Neuron (in vitro differentiated cells): ENCODE measurements at regions not wholly inside any gene's neighbourhood (a gene's known extent, or its start where the extent isn't known, plus 50 kb on each side); places are given as distances from the start of the nearest gene placed in this dataset.
"Not testable (repeated sequence)": the region's sequence is repeated elsewhere in the genome, so short reads cannot be mapped to it uniquely, and the experiment has no call there.

Experiments used
- H2AFZ ChIP-seq: one replicate; pipeline ENCODE4 v1.6.1; 2013; ENCODE audit warnings: low read depth, mild to moderate bottlenecking, inconsistent platforms, low read length, moderate library complexity
- H3K27me3 ChIP-seq: one replicate; pipeline ENCODE4 v1.6.1; 2013; ENCODE audit warnings: low read length; ENCODE audit not compliant: insufficient read depth
- H3K36me3 ChIP-seq: one replicate; pipeline ENCODE4 v1.6.1; 2013; ENCODE audit warnings: low read length; ENCODE audit not compliant: insufficient read depth
- H3K4me1 ChIP-seq: one replicate; pipeline ENCODE4 v1.6.1; 2013; ENCODE audit warnings: low read length; ENCODE audit not compliant: insufficient read depth
- H3K4me3 ChIP-seq: 2 replicates; pipeline ENCODE4 v1.5.1; 2013; ENCODE audit warnings: mild to moderate bottlenecking, low read length, moderate library complexity
- H3K9me3 ChIP-seq: one replicate; pipeline ENCODE4 v1.6.1; 2013; ENCODE audit warnings: low read length

DNA sequence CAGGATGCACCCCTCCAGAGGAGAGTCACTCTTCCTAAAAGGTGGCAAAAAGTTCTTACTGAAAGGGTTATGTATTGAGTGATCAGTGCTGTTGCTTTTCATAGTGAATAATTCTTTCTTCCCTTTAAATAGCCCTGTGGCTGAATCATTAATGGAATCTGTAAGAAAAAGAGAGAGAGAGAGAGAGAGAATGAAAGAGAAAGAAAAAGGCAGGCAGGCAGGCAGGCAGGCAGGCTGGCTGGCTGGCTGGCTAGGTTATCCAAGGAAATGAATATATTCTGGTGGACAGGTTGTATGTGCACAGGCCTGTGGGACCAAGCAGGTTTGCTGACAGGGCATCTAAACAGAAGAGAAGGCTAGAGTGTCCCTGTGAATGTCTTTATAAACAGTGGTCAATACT, 100.5 kb downstream of the DLEU7 start:
- Histone ChIP-seq H2AFZ (no peak overlapping the region), H3K27me3 (no peaks in the 10 kb centered on the region)

DNA sequence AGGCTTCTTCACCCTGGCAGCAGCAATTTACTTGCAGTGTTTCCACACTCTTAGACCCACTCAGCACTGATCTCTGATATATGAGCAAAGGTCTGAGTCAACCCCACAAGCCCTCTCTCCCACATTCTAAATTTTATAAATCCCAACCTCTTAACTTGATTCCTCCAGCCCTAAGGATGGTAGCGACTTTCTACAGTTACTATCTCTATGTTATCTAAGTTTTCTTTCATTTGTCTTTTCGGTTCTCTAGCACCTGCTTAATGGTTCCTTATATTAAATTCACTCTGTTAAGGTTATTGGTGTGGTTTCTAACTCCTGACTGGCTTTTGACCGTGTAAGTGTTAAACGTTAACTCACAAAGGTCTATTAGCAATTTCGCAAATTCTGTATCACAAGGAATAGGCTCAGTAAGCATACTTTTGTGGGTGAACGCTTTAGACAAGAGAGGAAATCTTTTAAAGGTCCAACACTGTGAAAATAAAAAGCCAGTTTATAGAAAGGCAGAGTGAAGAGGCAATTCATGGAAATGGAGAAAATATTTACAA, 99.3 kb downstream of the DLEU7 start:
- Histone ChIP-seq H3K36me3 (no peaks in the 10 kb centered on the region), H3K27me3 (no peaks in the 10 kb centered on the region), H2AFZ (no peak overlapping the region), H3K9me3 (no peaks in the 10 kb centered on the region), H3K4me1 (peaks cover 10% of the 10 kb centered on the region), H3K4me3 (no peak overlapping the region)

More for the DNA sequence above, 100.5 kb downstream of the DLEU7 start:
- Histone ChIP-seq H3K9me3 (no peaks in the 10 kb centered on the region), H3K4me3 (no peak overlapping the region), H3K4me1 (peaks cover 8% of the 10 kb centered on the region), H3K36me3 (no peaks in the 10 kb centered on the region)

DNA sequence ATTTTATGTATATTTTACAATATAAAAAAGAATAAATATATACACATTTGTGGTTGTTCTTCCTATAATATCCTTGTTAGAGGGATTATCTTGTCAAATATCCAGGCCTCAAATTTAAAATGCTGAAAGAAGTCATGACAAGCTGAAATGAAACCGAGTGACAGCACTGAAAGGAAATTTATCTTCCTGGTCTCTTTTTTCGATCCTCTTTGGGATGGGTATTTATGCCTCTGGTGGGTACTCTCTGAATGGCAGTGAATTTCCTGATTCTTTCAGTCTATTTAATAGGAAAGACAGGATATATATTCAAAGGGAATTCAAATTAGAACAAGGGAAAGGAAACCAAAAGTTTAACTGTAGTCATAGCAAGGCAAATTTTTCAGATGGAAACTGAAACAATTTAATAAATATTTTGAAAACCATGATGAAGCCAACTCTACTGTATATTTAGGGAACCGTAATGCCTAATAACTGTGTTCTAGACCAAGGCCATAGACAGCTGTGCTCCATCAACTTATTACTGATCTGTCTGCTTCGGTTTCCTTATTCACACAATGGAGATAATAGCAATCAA, 97.9 kb downstream of the DLEU7 start:
- no peaks in the 10 kb centered on the region for H3K36me3 ChIP-seq
- H3K4me3 ChIP-seq = no peak overlapping the region
- H3K27me3 ChIP-seq = no peaks in the 10 kb centered on the region
- no peak overlapping the region for H2AFZ ChIP-seq
- H3K9me3 ChIP-seq = no peaks in the 10 kb centered on the region
- peaks cover 9% of the 10 kb centered on the region for H3K4me1 ChIP-seq

DNA sequence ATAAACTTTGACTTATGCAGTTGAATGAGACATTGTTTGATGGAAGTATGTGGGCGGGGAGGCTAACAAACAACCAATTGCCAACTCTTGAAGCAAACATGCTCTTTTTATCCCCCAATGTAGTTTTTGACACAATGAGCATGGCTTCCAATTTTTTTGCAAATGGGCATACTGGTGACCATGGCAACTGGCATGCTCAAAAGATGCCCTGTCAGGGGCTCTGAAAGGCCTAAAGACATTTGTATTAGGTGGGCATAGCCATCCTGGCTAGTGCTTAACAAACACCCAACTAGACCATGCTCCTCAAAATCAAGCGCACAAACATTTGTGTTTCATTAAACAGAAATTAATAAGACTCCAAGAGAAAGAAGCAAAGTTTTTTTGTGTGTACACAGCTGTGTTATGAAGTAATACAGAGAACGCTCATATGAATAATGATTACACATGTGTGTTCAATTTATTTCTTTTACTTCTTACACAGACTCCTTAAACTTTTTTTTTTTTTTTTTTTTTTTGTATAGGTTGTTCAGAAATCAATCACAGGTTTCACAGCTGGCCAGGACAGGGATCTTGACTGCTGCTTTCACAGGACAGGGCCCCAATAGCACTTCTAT, 95.6 kb downstream of the DLEU7 start:
- no peaks in the 10 kb centered on the region for H3K9me3 ChIP-seq
- H3K27me3 ChIP-seq = no peaks in the 10 kb centered on the region
- H3K36me3 ChIP-seq = no peaks in the 10 kb centered on the region
- peaks cover 9% of the 10 kb centered on the region for H3K4me1 ChIP-seq
- no peak overlapping the region for H2AFZ ChIP-seq
- no peak overlapping the region for H3K4me3 ChIP-seq

DNA sequence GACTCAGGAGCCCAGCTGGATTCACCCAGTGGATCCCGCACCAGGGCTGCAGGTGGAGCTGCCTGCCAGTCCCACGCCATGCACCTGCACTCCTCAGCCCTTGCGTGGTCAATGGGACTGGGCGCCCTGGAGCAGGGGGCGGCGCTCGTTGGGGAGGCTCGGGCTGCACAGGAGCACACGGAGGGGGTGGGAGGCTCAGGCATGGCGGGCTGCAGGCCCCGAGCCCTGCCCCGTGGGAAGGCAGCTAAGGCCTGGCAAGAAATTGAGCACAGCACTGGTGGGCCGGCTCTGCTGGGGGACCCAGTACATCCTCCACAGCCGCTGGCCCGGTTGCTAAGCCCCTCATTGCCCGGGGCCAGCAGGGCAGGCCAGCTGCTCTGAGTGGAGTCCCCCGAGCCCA, 90.3 kb downstream of the DLEU7 start:
- not testable (repeated sequence) for H3K36me3 ChIP-seq, H3K4me1 ChIP-seq, H2AFZ ChIP-seq, H3K4me3 ChIP-seq, H3K27me3 ChIP-seq, H3K9me3 ChIP-seq

DNA sequence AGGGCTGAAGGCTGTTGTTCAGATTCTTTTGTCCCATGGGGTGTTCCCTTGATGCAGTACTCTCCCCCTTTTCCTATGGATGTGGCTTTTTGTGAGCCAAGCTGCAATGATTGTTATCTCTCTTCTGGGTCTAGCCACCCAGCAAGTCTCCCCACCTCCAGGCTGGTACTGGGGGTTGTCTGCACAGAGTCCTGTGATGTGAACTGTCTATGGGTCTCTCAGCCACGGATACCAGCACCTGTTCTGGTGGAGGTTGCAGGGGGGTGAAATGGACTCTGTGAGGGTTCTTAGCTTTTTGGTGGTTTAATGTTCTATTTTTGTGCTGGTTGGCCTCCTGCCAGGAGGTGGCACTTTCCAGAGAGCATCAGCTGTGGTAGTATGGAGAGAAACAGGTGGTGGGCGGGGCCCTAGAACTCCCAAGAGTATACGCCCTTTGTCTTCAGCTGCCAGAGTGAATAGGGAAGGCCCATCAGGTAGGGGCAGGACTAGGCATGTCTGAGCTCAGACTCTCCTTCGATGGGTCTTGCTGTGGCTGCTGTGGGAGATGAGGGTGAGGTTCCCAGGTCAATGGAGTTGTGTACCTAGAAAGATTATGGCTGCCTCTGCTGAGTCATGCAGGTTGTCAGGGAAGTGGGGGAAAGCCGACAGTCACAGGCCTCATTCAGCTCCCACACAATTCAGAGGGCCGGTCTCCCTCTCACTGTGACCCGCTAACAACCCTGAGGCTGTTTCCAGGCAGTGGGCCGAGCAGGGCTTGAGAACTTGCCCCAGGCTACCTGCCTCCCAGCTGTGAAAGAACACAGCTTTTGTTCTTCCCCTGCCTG, 87.4 kb downstream of the DLEU7 start:
- H2AFZ ChIP-seq, H3K4me3 ChIP-seq, H3K27me3 ChIP-seq, H3K9me3 ChIP-seq, H3K4me1 ChIP-seq, H3K36me3 ChIP-seq: not testable (repeated sequence)

DNA sequence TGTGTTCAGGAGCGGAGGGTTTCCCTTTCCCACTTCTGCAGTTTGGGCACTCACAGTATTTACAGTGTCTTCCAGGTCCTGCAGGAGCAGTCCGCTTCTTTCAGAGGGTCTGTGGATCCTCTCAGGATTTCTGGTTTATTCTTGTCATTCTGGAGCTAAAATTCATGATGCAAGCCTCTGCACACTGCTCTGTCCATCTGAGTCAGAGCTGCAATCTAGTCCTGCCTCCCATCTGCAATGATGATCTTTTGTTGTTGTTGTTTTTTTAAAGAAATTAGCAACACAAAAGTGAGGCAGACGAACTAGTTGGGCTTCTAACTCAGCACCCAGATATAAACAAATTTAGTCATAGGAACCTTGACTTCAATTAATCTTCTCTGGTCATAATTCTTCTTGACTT, 86.5 kb downstream of the DLEU7 start:
- Histone ChIP-seq H3K9me3 (no peaks in the 10 kb centered on the region), H3K4me1 (no peaks in the 10 kb centered on the region), H2AFZ (no peak overlapping the region), H3K36me3 (no peaks in the 10 kb centered on the region), H3K4me3 (no peak overlapping the region), H3K27me3 (no peaks in the 10 kb centered on the region)

DNA sequence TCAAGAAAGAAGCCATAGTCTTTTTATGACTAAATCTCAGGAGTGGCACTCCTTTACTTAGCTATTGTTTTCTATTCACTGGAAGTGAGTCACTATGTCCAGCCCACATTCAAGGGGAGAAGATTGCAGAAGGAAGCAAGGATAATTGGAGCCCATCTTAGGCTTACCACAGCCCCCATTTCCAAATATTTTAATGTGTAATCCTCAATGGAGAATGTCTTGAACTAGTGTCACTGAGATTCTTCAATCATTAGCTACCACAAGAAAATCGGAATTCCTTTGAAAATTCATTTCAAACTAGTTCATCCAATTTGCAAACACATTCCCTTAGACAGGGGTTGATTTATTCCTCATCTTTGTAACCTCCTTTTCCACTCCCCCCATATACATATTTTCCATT, 84.7 kb downstream of the DLEU7 start:
- no peak overlapping the region for H2AFZ ChIP-seq
- H3K4me3 ChIP-seq = no peak overlapping the region
- no peaks in the 10 kb centered on the region for H3K36me3 ChIP-seq
- H3K4me1 ChIP-seq = no peaks in the 10 kb centered on the region
- no peaks in the 10 kb centered on the region for H3K9me3 ChIP-seq
- no peaks in the 10 kb centered on the region for H3K27me3 ChIP-seq

DNA sequence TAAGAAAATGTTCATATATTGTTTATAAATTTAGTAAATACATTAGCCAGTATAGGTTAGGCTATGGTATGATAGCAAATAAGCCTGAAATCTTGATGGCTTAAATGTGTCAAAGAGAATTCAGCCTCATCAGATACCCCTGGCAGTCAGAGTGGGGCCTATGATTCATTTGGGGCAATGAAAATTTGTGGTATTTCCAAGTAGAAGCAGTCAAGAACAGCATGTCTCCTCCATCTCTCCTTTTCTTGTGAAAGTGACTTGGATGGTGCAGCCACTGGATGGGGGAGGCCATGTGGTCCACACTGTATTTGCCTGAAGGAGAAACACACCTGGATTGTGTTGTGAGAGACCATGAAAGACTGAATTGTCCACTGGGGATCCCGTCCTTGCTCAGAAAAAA, 82.7 kb downstream of the DLEU7 start:
- Histone ChIP-seq H3K9me3 (no peaks in the 10 kb centered on the region), H3K27me3 (no peaks in the 10 kb centered on the region), H3K36me3 (no peaks in the 10 kb centered on the region), H3K4me1 (no peaks in the 10 kb centered on the region), H3K4me3 (no peak overlapping the region), H2AFZ (no peak overlapping the region)

DNA sequence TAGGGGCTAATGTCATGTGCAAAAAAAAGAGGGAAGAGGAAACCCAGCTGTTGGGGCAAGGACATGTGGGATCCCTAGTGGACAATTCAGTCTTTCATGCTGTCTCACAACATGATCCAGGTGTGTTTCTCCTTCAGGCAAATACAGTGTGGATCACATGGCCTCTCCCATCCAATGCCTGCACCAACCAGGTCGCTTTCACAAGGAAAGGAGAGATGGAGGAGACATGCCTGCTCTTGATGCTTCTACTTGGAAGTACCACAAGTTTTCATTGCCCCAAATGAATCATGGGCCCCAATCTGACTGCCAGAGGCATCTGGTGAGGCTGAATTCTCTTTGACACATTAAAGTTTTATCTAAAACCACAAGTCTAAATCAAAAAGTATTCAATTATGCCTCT, 82.1 kb downstream of the DLEU7 start:
- H3K27me3 ChIP-seq = no peaks in the 10 kb centered on the region
- no peaks in the 10 kb centered on the region for H3K36me3 ChIP-seq
- H2AFZ ChIP-seq = no peak overlapping the region

DNA sequence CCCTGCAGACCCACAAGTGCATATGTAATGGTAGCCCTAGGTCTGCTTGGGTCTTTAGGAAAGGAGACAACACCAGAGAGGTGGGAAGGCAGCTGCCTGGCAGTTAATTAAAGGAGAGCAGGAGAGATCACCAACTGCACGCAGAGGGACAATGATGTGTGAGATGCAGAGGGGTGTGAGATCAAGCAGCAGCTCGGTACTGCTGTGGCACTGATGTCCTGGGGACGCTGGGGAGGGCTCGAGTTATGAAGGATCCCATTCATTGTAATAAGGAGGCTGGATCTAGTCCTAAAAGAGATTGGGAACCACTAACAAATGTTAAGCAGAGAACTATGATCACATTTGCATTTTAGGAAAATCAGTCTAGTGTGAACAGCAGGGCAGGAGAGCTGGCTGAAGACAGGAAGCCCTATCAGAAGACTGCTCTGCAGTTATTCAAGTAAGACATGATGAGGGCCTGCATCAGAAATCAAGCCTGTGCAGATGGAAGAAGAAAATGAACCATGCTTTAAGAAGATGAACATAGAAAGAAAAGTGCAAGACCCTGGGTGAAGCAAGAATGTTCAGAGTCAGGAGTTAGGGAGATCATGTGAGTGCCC, 80.4 kb downstream of the DLEU7 start:
- Histone ChIP-seq H3K4me1 (no peaks in the 10 kb centered on the region), H3K4me3 (no peak overlapping the region)

More for the DNA sequence above, 82.1 kb downstream of the DLEU7 start:
- H3K4me3 ChIP-seq = no peak overlapping the region
- H3K4me1 ChIP-seq = no peaks in the 10 kb centered on the region
- H3K9me3 ChIP-seq = no peaks in the 10 kb centered on the region

DNA sequence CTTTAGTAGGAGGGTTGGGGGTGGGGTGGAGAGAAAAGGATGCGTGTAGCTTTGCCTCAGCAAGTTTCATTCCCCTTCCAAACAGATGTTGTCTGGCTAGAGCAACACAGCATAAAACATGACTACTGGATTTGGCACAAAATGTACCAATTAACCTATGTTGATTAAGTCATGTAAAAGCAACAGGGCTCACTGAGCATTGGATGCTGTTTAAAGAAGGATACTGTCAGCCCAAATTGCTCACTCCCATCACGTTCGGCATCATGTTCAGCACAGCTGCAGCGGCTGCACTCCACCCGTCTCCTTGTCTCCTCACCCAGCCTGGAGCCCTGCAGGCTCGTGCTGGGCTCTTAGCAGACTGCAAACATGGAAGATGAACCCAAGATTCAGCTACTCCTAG, 77.5 kb downstream of the DLEU7 start:
- Histone ChIP-seq H3K36me3 (no peaks in the 10 kb centered on the region), H3K4me3 (no peak overlapping the region), H3K9me3 (peaks cover 2% of the 10 kb centered on the region), H3K4me1 (no peaks in the 10 kb centered on the region), H2AFZ (no peak overlapping the region), H3K27me3 (no peaks in the 10 kb centered on the region)

More for the DNA sequence above, 80.4 kb downstream of the DLEU7 start:
- no peak overlapping the region for H2AFZ ChIP-seq
- peaks cover 2% of the 10 kb centered on the region for H3K9me3 ChIP-seq
- H3K27me3 ChIP-seq = no peaks in the 10 kb centered on the region
- H3K36me3 ChIP-seq = no peaks in the 10 kb centered on the region

DNA sequence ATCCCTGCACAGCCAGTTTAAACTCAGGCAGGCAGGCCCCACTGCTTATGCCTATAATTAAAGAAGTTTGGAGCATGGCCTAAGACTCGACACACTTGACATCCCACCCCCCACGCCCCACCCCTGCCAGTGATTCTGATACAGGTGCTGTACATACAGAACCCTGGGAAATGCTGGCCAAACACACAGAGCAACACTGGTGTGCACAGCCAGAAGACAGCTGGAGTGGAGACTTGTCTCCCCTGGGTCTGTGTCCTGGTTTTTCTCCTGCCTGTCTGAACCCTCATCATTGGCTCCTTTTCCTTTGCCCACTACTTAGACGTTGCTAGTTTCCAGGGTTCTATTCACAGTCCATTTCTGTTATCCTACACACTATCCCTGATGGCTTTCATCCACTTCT, 76.8 kb downstream of the DLEU7 start:
- Histone ChIP-seq H3K9me3 (peaks cover 2% of the 10 kb centered on the region), H2AFZ (no peak overlapping the region), H3K36me3 (no peaks in the 10 kb centered on the region), H3K4me1 (no peaks in the 10 kb centered on the region), H3K4me3 (no peak overlapping the region), H3K27me3 (no peaks in the 10 kb centered on the region)
